Calu3 (cell line): ENCODE measurements at regions not wholly inside any gene's neighbourhood (a gene's known extent, or its start where the extent isn't known, plus 50 kb on each side); places are given as distances from the start of the nearest gene placed in this dataset.

Experiments
- BruUV-seq: library from RNA; stranded (reverse); fragments of 400-500 nt; replicated peaks from 2 replicates; lab custom pipeline; 2021; lab: Mats Ljungman, UMichigan
- CTCF ChIA-PET: fragments of 300-600 bp; sonication (Branson Sonifier 250); formaldehyde crosslinking; loops from one replicate; lab custom pipeline; 2022; ENCODE audit warnings: antibody characterized with exemption; lab: Charles Lee
- DNase-seq: peaks from one replicate; pipeline ENCODE4 v3.0.0; 2022
- H3K27ac Mint-ChIP-seq: one replicate; pipeline ENCODE4 v1.8.0; 2022; ENCODE audit warnings: mixed read lengths; ENCODE audit not compliant: unreplicated experiment
- H3K27me3 Mint-ChIP-seq: one replicate; pipeline ENCODE4 v1.8.0; 2022; ENCODE audit warnings: mixed read lengths; ENCODE audit not compliant: unreplicated experiment
- H3K36me3 Mint-ChIP-seq: one replicate; pipeline ENCODE4 v1.8.0; 2022; ENCODE audit warnings: mild to moderate bottlenecking, moderate library complexity, mixed read lengths; ENCODE audit not compliant: insufficient read depth, unreplicated experiment
- H3K4me1 Mint-ChIP-seq: one replicate; pipeline ENCODE4 v1.8.0; 2022; ENCODE audit warnings: mild to moderate bottlenecking, low read depth, mixed read lengths; ENCODE audit not compliant: unreplicated experiment
- H3K4me3 Mint-ChIP-seq: one replicate; pipeline ENCODE4 v1.8.0; 2022; ENCODE audit warnings: mild to moderate bottlenecking, low read depth, moderate library complexity, mixed read lengths; ENCODE audit not compliant: unreplicated experiment
- H3K9me3 Mint-ChIP-seq: one replicate; pipeline ENCODE4 v1.8.0; 2022; ENCODE audit warnings: low read depth, mixed read lengths; ENCODE audit not compliant: unreplicated experiment
- intact Hi-C: fragments of 100-400 bp; cut with micrococcal nuclease; formaldehyde crosslinking; loops from one replicate; pipeline ENCODE4 v1.10.0; 2022; ENCODE audit not compliant: unreplicated experiment
- TF ChIP-seq, protein P1 (sequence below): fragments of 200-600 bp; IDR thresholded peaks from one replicate; pipeline ENCODE4 v1.8.0; 2022; ENCODE audit warnings: antibody characterized with exemption; ENCODE audit not compliant: unreplicated experiment

DNA sequence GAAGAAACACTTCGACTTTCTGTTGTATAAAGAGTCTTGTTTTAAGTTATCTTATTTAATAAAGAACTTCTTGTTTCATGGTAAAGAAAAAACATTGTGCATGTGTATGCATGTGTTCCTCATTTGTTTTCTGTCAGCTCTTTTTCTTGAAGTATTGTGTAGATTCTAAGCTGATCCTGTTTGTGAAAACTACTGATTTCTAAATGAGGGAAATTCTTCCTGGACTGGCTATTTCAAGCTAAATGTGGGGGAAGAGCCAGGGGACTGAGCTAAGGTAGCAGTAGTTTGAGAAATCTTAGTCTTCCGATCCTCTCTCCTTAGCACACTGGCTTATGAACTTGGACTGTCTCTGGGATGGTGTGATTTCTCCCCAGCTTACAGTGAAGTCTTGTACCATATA, 56.4 kb upstream of the RBMS1 start:
- H3K4me3 Mint-ChIP-seq: no peak overlapping the region
- CTCF ChIA-PET: interaction anchor here (0.5 to 0.6 kb wide), 4 partner anchors 67 to 615 kb away, joined by 3 to 7 read pairs (median 3); no protein-coding TSS in a partner anchor
- BruUV-seq: no TSS peak
- H3K27ac Mint-ChIP-seq: no peak overlapping the region
- no peaks in the 10 kb centered on the region for H3K4me1 Mint-ChIP-seq
- TF ChIP-seq, protein P1, sequence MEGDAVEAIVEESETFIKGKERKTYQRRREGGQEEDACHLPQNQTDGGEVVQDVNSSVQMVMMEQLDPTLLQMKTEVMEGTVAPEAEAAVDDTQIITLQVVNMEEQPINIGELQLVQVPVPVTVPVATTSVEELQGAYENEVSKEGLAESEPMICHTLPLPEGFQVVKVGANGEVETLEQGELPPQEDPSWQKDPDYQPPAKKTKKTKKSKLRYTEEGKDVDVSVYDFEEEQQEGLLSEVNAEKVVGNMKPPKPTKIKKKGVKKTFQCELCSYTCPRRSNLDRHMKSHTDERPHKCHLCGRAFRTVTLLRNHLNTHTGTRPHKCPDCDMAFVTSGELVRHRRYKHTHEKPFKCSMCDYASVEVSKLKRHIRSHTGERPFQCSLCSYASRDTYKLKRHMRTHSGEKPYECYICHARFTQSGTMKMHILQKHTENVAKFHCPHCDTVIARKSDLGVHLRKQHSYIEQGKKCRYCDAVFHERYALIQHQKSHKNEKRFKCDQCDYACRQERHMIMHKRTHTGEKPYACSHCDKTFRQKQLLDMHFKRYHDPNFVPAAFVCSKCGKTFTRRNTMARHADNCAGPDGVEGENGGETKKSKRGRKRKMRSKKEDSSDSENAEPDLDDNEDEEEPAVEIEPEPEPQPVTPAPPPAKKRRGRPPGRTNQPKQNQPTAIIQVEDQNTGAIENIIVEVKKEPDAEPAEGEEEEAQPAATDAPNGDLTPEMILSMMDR: no peak
- no peaks in the 10 kb centered on the region for H3K36me3 Mint-ChIP-seq
- no peaks in the 10 kb centered on the region for H3K9me3 Mint-ChIP-seq
- no peaks in the 10 kb centered on the region for H3K27me3 Mint-ChIP-seq
- intact Hi-C loops: no loop called here
- DNase-seq: no peak

DNA sequence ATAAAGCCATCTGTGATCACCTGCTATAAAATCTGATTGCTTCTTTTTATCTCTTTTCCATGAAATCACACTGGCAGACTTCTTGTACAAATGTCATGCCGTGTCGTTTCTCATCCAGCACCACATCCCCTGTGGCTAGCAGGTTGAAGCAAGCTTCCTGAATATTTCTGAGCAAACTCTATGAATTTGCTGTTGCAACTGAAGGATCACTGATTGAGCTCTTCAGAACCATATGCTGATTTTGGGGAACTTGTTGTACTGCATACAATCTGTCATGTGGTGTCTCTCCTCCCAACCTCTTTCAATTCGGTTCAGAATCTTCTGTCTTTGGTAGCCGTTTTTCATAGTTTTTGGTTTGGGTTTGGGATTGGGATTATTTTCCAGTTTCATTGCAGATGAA, 57.7 kb upstream of the RBMS1 start:
- no peak for DNase-seq
- intact Hi-C loops: no loop called here
- CTCF ChIA-PET: no interaction called here
- H3K27ac Mint-ChIP-seq: no peak overlapping the region
- H3K9me3 Mint-ChIP-seq: no peaks in the 10 kb centered on the region
- H3K27me3 Mint-ChIP-seq: no peaks in the 10 kb centered on the region
- no peak overlapping the region for H3K4me3 Mint-ChIP-seq
- TF ChIP-seq, protein P1: no peak
- no TSS peak for BruUV-seq
- H3K36me3 Mint-ChIP-seq: no peaks in the 10 kb centered on the region
- H3K4me1 Mint-ChIP-seq: no peaks in the 10 kb centered on the region

DNA sequence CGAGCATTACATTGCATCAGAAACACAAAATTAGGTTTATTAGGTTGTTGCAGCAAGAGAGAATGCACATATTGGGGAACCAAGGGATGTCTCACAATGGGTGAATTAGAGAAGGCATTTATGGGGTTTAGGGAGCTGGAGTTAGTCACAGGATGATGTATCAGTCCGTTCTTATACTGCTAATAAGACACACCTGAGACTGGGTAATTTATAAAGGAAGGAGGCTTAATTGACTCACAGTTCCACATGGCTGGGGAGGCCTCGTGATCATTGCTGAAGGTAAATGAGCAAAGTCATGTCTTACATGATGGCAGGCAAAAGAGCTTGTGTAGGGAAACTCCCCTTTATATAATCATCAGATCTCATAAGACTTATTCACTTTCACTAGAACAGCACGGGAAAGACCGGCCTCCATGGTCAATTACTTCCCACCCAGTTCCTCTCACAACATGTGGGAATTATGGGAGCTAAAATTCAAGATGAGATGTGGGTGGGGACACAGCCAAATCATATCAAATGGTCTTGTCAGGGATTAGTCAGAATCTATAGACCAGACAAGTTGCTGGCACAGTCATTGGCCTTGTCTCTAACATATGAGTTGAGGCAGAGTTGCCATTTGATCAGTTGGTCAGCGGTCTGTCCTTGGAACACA, 61.9 kb upstream of the RBMS1 start:
- Mint-ChIP-seq H3K4me3 (no peak overlapping the region), H3K27me3 (no peaks in the 10 kb centered on the region), H3K36me3 (no peaks in the 10 kb centered on the region), H3K27ac (no peak overlapping the region), H3K9me3 (peaks cover 2% of the 10 kb centered on the region), H3K4me1 (no peaks in the 10 kb centered on the region)
- TF ChIP-seq, protein P1: no peak
- DNase-seq: no peak
- intact Hi-C loops: no loop called here
- BruUV-seq: no TSS peak
- CTCF ChIA-PET: no interaction called here

DNA sequence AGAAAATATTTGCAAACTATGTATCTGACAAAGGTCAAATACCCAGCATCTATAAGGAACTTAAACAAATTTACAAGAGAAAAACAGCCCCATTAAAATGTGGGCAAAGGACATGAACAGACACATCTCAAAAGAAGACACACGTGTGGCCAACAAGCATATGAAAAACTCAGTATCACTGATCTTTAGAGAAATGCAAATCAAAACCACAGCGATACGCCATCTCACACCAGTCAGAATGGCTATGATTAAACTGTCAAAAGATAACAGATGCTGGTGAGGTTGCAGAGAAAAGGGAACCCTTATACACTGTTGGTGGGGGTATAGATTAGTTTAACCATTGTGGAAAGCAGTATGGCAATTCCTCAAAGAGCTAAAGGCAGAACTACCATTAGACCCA, 64.3 kb upstream of the RBMS1 start:
- no peaks in the 10 kb centered on the region for H3K27me3 Mint-ChIP-seq
- CTCF ChIA-PET: no interaction called here
- no peak overlapping the region for H3K4me3 Mint-ChIP-seq
- peaks cover 2% of the 10 kb centered on the region for H3K9me3 Mint-ChIP-seq
- intact Hi-C loops: no loop called here
- no peak overlapping the region for H3K27ac Mint-ChIP-seq
- no TSS peak for BruUV-seq
- H3K4me1 Mint-ChIP-seq: peaks cover 10% of the 10 kb centered on the region
- no peaks in the 10 kb centered on the region for H3K36me3 Mint-ChIP-seq
- no peak for DNase-seq
- TF ChIP-seq, protein P1: no peak
